Left lung (tissue), 4 donors: ENCODE measurements at regions not wholly inside any gene's neighbourhood (a gene's known extent, or its start where the extent isn't known, plus 50 kb on each side); places are given as distances from the start of the nearest gene placed in this dataset.

Source experiments
- ATAC-seq: fragments of 200-7000 bp; cut with Tn5 transposase; one replicate; pipeline ENCODE4 v1.9.1; 2020; ENCODE audit warnings: moderate library complexity
- DNase-seq, 4 donors: peaks; one replicate each; pipeline ENCODE4 v3.0.0-alpha.2; 2013 to 2020
- H3K27ac ChIP-seq, 2 donors: fragments of 200-600 bp; sonication (generic) in 1 of 2; one replicate each; pipeline versions ENCODE4 v1.5.0 to v1.8.0; 2020 to 2021
- H3K27me3 ChIP-seq, 2 donors: fragments of 200-600 bp; sonication (generic) in 1 of 2; one replicate each; pipeline versions ENCODE4 v1.5.0 to v1.8.0; 2020 to 2021
- H3K36me3 ChIP-seq, 2 donors: fragments of 200-600 bp; sonication (generic) in 1 of 2; one replicate each; pipeline versions ENCODE4 v1.5.0 to v1.8.0; 2020 to 2021
- H3K4me1 ChIP-seq, 2 donors: fragments of 200-600 bp; one replicate each; pipeline ENCODE4 v1.8.0; 2021
- H3K4me3 ChIP-seq, 2 donors: fragments of 200-600 bp; sonication (generic) in 1 of 2; one replicate each; pipeline versions ENCODE4 v1.5.0 to v1.8.0; 2020 to 2021; ENCODE audit warnings: mild to moderate bottlenecking in 1 of 2
- H3K9me3 ChIP-seq, 2 donors: fragments of 200-600 bp; sonication (generic) in 1 of 2; one replicate each; pipeline versions ENCODE4 v1.5.0 to v1.8.0; 2020 to 2021
- CTCF ChIP-seq, 2 donors: fragments of 200-600 bp; sonication (generic) in 1 of 2; IDR thresholded peaks; one replicate each; pipeline versions ENCODE4 v1.5.0 to v1.8.0; 2021; ENCODE audit warnings: antibody characterized with exemption in 2 of 2
- intact Hi-C, 2 donors: fragments of 100-400 bp; cut with DNase I; formaldehyde crosslinking; loops; one replicate each; pipeline versions ENCODE4 v1.11.2 to v1.14.2; 2022
- donor health status: DM: no; HTN: yes; CAD: no.
- donor health status: DM: no; HTN: no; CAD: no.

- no peak for ATAC-seq
- intact Hi-C loops, result no loop called here
- no peak overlapping the region for H3K4me3 ChIP-seq
- H3K27ac ChIP-seq, result no peak overlapping the region
- no peak for TF ChIP-seq CTCF (IDR thresholded peaks at IDR 0.05)
- no peaks in the 10 kb centered on the region for H3K9me3 ChIP-seq
- no peaks in the 10 kb centered on the region for H3K36me3 ChIP-seq
- DNase-seq, result no peak
- H3K27me3 ChIP-seq, result no peaks in the 10 kb centered on the region
- no peaks in the 10 kb centered on the region for H3K4me1 ChIP-seq
Observed at GRCh38 chr12:105899589-105899988, 239.2 kb downstream of the NUAK1 start.

- ATAC-seq (no peak), DNase-seq (no peak)
- intact Hi-C loops, result no loop called here
- no peak for TF ChIP-seq CTCF (IDR thresholded peaks at IDR 0.05)
- H3K27ac ChIP-seq, result no peak overlapping the region
- no peaks in the 10 kb centered on the region for H3K4me1 ChIP-seq
- H3K27me3 ChIP-seq, result no peaks in the 10 kb centered on the region
- peaks cover 0 to 2% of the 10 kb centered on the region in 2 donors for H3K9me3 ChIP-seq
- no peaks in the 10 kb centered on the region for H3K36me3 ChIP-seq
- no peak overlapping the region for H3K4me3 ChIP-seq
Observed at GRCh38 chr12:105906561-105906960, 232.2 kb downstream of the NUAK1 start.

- H3K27me3 ChIP-seq, result no peaks in the 10 kb centered on the region
- no peak for DNase-seq
- no peak overlapping the region for H3K27ac ChIP-seq
- TF ChIP-seq CTCF (IDR thresholded peaks at IDR 0.05), result no peak
- H3K36me3 ChIP-seq, result no peaks in the 10 kb centered on the region
- H3K4me1 ChIP-seq, result no peaks in the 10 kb centered on the region
- no peak for ATAC-seq
- H3K9me3 ChIP-seq, result peaks cover 0 to 2% of the 10 kb centered on the region in 2 donors
- intact Hi-C loops, result no loop called here
- no peak overlapping the region for H3K4me3 ChIP-seq
Observed at GRCh38 chr12:105907982-105908381, 230.8 kb downstream of the NUAK1 start.

- H3K4me1 ChIP-seq, result no peaks in the 10 kb centered on the region
- no peak overlapping the region for H3K4me3 ChIP-seq
- no peaks in the 10 kb centered on the region for H3K36me3 ChIP-seq
- H3K27me3 ChIP-seq, result no peaks in the 10 kb centered on the region
- no peak for TF ChIP-seq CTCF (IDR thresholded peaks at IDR 0.05)
- peaks cover 0 to 2% of the 10 kb centered on the region in 2 donors for H3K9me3 ChIP-seq
- no peak for DNase-seq
- intact Hi-C loops, result no loop called here
- no peak overlapping the region for H3K27ac ChIP-seq
- ATAC-seq, result no peak
Observed at GRCh38 chr12:105910030-105910429, 228.7 kb downstream of the NUAK1 start.

- H3K27me3 ChIP-seq, result no peaks in the 10 kb centered on the region
- DNase-seq (no peak), ATAC-seq (no peak)
- no peak overlapping the region for H3K27ac ChIP-seq
- TF ChIP-seq CTCF (IDR thresholded peaks at IDR 0.05), result no peak
- no peaks in the 10 kb centered on the region for H3K4me1 ChIP-seq
- no peaks in the 10 kb centered on the region for H3K36me3 ChIP-seq
- H3K4me3 ChIP-seq, result no peak overlapping the region
- peaks cover 0 to 2% of the 10 kb centered on the region in 2 donors for H3K9me3 ChIP-seq
- intact Hi-C loops, result no loop called here
Observed at GRCh38 chr12:105911966-105912365, 226.8 kb downstream of the NUAK1 start.
